Activated CD4-positive, CD25-positive, alpha-beta regulatory T cell treated with anti-CD3 and anti-CD28 coated beads, Interleukin-2, amount 50 U/mL, for 24 hours (primary cell): ENCODE measurements at regions not wholly inside any gene's neighbourhood (a gene's known extent, or its start where the extent isn't known, plus 50 kb on each side); places are given as distances from the start of the nearest gene placed in this dataset.

Experiments used
- ATAC-seq, 2 donors: fragments of 150-1000 bp; cut with Tn5 transposase; one replicate each; pipeline ENCODE4 v1.10.0; 2021; ENCODE audit warnings: mild to moderate bottlenecking in 1 of 2, moderate library complexity in 1 of 2

- no peak for ATAC-seq
Measured at GRCh38 chr18:53625997-53626599, 598.4 kb downstream of the MBD2 start.

- no peak for ATAC-seq
Measured at GRCh38 chr18:53610957-53611356, 613.5 kb downstream of the MBD2 start.

- ATAC-seq, result no peak
Measured at GRCh38 chr18:53606792-53607191, 617.7 kb downstream of the MBD2 start.

GRCh38 chr18:53605198-53605597 is 619.3 kb downstream of the MBD2 start:
- ATAC-seq, result no peak

GRCh38 chr18:53603276-53603675 is 621.2 kb downstream of the MBD2 start:
- ATAC-seq, result no peak

GRCh38 chr18:53601344-53601743 is 623.1 kb downstream of the MBD2 start:
- ATAC-seq, result no peak

- ATAC-seq, result no peak
Measured at GRCh38 chr18:53586923-53587322, 637.5 kb downstream of the MBD2 start.
